GM12874 (cell line): ENCODE measurements at regions not wholly inside any gene's neighbourhood (a gene's known extent, or its start where the extent isn't known, plus 50 kb on each side); places are given as distances from the start of the nearest gene placed in this dataset.

Experiments
- CTCF ChIP-seq: IDR thresholded peaks from 2 replicates; pipeline ENCODE4 v1.5.1; 2011; ENCODE audit warnings: low read depth, mild to moderate bottlenecking, control low read depth, low read length, moderate library complexity; ENCODE audit not compliant: insufficient read depth

GRCh38 chr2:176566496-176566895, 297.3 kb downstream of the MTX2 start:
- TF ChIP-seq CTCF: no peak

GRCh38 chr2:176566961-176567360, 297.7 kb downstream of the MTX2 start:
- no peak for TF ChIP-seq CTCF

DNA sequence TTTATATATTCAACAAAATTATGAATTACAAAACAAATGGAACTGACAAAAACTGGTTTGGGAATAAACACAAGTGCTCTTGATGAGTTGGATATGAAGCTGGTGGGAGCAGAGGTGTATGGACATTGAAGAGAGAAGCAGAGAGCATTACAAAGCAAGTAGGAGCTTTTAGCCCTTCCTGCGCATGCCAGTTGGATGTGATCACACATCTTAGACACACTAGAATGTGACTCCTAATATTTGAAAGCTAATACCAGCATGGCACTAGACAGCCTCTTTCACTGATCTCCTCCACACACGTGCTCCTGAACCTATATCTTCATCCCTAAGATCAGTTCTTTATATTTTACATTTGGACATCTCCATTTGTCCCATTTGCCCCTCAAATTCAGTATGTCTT, 298.1 kb downstream of the MTX2 start:
- TF ChIP-seq CTCF: no peak

- TF ChIP-seq CTCF: no peak
Measured at GRCh38 chr2:176569574-176569973, 300.3 kb downstream of the MTX2 start.

DNA sequence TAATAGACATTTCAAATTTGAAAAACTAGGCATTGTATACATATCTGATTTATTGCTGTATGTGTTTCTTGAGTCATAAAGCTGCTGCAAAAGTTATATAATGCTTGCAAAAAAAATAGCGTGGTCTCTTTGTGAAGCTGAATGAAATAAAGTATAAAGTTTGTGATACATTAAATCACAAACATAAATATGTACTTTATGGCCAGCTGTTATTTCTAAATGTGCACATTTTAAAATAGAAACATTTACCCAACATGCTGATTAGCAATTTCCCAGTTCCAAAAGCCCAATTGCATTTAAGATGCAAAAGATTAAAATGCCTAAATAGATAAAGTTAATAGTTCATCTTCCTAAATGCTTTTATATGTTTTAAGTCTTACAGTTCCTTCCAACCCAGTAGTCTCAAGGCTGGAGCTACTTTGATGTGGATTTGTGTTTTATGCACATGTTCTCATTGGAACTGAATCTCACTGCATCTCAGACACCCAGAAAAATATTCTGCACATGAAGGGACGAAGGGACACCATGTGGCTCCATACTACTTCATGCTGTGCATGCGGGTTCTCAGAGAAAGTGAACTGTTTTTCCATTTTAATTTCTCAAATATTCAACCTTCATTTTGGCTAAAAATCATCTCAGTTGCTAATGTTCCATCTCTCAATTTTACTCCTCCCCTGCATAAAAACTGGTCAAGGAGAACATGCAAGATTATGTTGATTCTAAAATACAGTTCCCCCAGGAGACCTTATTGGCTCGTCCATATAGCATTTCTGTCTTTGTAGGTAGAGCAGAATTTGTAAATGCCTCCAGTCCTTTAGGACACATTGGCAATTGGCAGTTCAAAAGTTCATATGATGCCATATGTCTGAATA, 304.6 kb downstream of the MTX2 start:
- TF ChIP-seq CTCF: no peak

- TF ChIP-seq CTCF: no peak
Measured at GRCh38 chr2:176574484-176575236, 305.4 kb downstream of the MTX2 start.

DNA sequence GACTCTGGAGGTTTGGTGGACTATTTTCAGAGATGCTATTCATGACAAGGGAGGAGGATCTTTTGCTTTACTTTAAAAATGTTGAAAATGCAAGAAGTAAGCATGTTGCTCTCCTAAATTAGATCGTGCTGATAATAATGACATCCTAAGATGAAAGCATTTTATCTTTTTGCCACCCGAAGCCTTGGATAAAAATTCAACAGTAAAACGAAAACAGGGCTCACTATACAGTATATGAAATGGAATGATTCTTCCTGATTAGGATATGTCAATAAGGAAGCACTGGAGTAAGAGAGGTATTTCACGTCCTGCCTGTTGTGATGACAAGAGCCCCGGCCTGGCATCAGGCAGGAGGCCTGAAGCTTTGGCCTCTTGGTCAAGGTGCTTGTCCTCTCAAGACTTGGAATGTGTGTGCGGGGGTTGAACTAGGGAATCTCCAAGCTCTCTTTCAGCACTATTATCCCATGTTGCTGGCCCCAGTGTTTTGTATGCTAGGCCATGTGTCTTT, 306.0 kb downstream of the MTX2 start:
- no peak for TF ChIP-seq CTCF
